Tibial nerve (tissue), 4 donors: ENCODE measurements at regions not wholly inside any gene's neighbourhood (a gene's known extent, or its start where the extent isn't known, plus 50 kb on each side); places are given as distances from the start of the nearest gene placed in this dataset.

Source experiments
- DNase-seq, 2 donors: peaks; one replicate each; pipeline ENCODE4 v3.0.0-alpha.2; 2019; ENCODE audit warnings: low spot score in 2 of 2
- H3K27ac ChIP-seq, 4 donors: fragments of 200-600 bp; sonication (generic) in 3 of 4; one replicate each; pipeline ENCODE4 v1.5.1; 2017 to 2019; ENCODE audit warnings: mild to moderate bottlenecking in 1 of 4
- H3K27me3 ChIP-seq, 2 donors: fragments of 200-600 bp; sonication (generic) in 1 of 2; one replicate each; pipeline versions ENCODE4 v1.5.1 to v1.6.0; 2017 to 2019
- H3K36me3 ChIP-seq, 3 donors: fragments of 200-600 bp; sonication (generic); one replicate each; pipeline ENCODE4 v1.5.1; 2018 to 2019
- H3K4me1 ChIP-seq, 4 donors: fragments of 200-600 bp; sonication (generic) in 3 of 4; one replicate each; pipeline ENCODE4 v1.5.1; 2017 to 2019
- H3K4me3 ChIP-seq, 4 donors: fragments of 200-600 bp; sonication (generic) in 3 of 4; one replicate each; pipeline ENCODE4 v1.5.1; 2017 to 2019; ENCODE audit warnings: mild to moderate bottlenecking in 1 of 4, moderate library complexity in 1 of 4
- H3K9me3 ChIP-seq, 4 donors: fragments of 200-600 bp; sonication (generic) in 3 of 4; one replicate each; pipeline ENCODE4 v1.5.1; 2017 to 2019
- CTCF ChIP-seq, 5 experiments: fragments of 200-600 bp in 3 of 5; fragments of 450-650 bp in 2 of 5; sonication (generic) in 3 of 5; IDR thresholded peaks; one replicate each; pipeline ENCODE4 v1.5.1; 2016 to 2019; ENCODE audit warnings: antibody characterized with exemption in 5 of 5, mild to moderate bottlenecking in 3 of 5, moderate library complexity in 2 of 5
- EP300 ChIP-seq, 2 donors: sonication (generic); formaldehyde crosslinking; IDR thresholded peaks; one replicate each; pipeline ENCODE4 v1.6.1; 2017; ENCODE audit warnings: antibody characterized with exemption in 2 of 2, mild to moderate bottlenecking in 1 of 2
- POLR2A ChIP-seq, 2 donors: fragments of 450-650 bp; IDR thresholded peaks; one replicate each; pipeline ENCODE4 v1.6.1; 2017; ENCODE audit warnings: antibody characterized with exemption in 2 of 2, mild to moderate bottlenecking in 2 of 2, moderate library complexity in 2 of 2
- WGBS, 2 donors: methylation state at CpG; one replicate each; pipeline ENCODE4 v1.1.5; 2018; 5-methylcytosine and 5-hydroxymethylcytosine counted together

- H3K4me1 ChIP-seq: peaks cover 0 to 28% (median 0%) of the 10 kb centered on the region in 4 donors
- H3K9me3 ChIP-seq: peaks cover 0 to 21% (median 4%) of the 10 kb centered on the region in 4 donors
- H3K27ac ChIP-seq: peak overlapping the region; percentile 11 to 80 (median 47)
- no peaks in the 10 kb centered on the region for H3K27me3 ChIP-seq
- no peak for DNase-seq
- no peak overlapping the region for H3K4me3 ChIP-seq
- TF ChIP-seq CTCF (IDR thresholded peaks at IDR 0.05) (no peak), POLR2A (IDR thresholded peaks at IDR 0.05) (no peak), EP300 (IDR thresholded peaks at IDR 0.05) (no peak)
- H3K36me3 ChIP-seq: no peaks in the 10 kb centered on the region
Measured at GRCh38 chr6:140538926-140539325, 1164.5 kb upstream of the CITED2 start.

GRCh38 chr6:140537834-140538705 lies 1163.6 kb upstream of the CITED2 start:
- peaks cover 0 to 21% (median 4%) of the 10 kb centered on the region in 4 donors for H3K9me3 ChIP-seq
- H3K36me3 ChIP-seq: no peaks in the 10 kb centered on the region
- TF ChIP-seq EP300 (IDR thresholded peaks at IDR 0.05): peak in 1 of 2 donors; percentile 57
- TF ChIP-seq POLR2A (IDR thresholded peaks at IDR 0.05): no peak
- TF ChIP-seq CTCF (IDR thresholded peaks at IDR 0.05): no peak
- peak in 1 of 2 donors; percentile 10 for DNase-seq
- WGBS, 2 donors: 8 to 12% methylated on average over 8 of the region's 8 CpGs
- H3K27me3 ChIP-seq: no peaks in the 10 kb centered on the region
- H3K4me1 ChIP-seq: peaks cover 0 to 28% (median 0%) of the 10 kb centered on the region in 4 donors
- peak overlapping the region; percentile 11 to 80 (median 59) for H3K27ac ChIP-seq
- peak overlapping the region in 1 of 4 donors; percentile 6 for H3K4me3 ChIP-seq

GRCh38 chr6:140537211-140537610 lies 1162.8 kb upstream of the CITED2 start:
- no peak for TF ChIP-seq EP300 (IDR thresholded peaks at IDR 0.05)
- TF ChIP-seq POLR2A (IDR thresholded peaks at IDR 0.05): no peak
- no peak for TF ChIP-seq CTCF (IDR thresholded peaks at IDR 0.05)
- Histone ChIP-seq H3K9me3 (peaks cover 0 to 21% (median 4%) of the 10 kb centered on the region in 4 donors), H3K4me1 (peaks cover 0 to 28% (median 0%) of the 10 kb centered on the region in 4 donors), H3K27me3 (no peaks in the 10 kb centered on the region), H3K36me3 (no peaks in the 10 kb centered on the region), H3K27ac (peak overlapping the region in 3 of 4 donors; percentile 55 to 80 (median 63)), H3K4me3 (no peak overlapping the region)
- DNase-seq: no peak
- WGBS, 2 donors: 21 to 33% methylated on average over 3 of the region's 3 CpGs

- no peaks in the 10 kb centered on the region for H3K36me3 ChIP-seq
- 95 to 100% methylated on average over 1 of the region's 1 CpG for WGBS, 2 donors
- DNase-seq: no peak
- H3K4me3 ChIP-seq: no peak overlapping the region
- peaks cover 0 to 22% (median 0%) of the 10 kb centered on the region in 4 donors for H3K4me1 ChIP-seq
- peaks cover 0 to 21% (median 4%) of the 10 kb centered on the region in 4 donors for H3K9me3 ChIP-seq
- no peak for TF ChIP-seq EP300 (IDR thresholded peaks at IDR 0.05)
- no peak for TF ChIP-seq CTCF (IDR thresholded peaks at IDR 0.05)
- no peak for TF ChIP-seq POLR2A (IDR thresholded peaks at IDR 0.05)
- no peak overlapping the region for H3K27ac ChIP-seq
- no peaks in the 10 kb centered on the region for H3K27me3 ChIP-seq
Measured at GRCh38 chr6:140535511-140535910, 1161.1 kb upstream of the CITED2 start.

DNA sequence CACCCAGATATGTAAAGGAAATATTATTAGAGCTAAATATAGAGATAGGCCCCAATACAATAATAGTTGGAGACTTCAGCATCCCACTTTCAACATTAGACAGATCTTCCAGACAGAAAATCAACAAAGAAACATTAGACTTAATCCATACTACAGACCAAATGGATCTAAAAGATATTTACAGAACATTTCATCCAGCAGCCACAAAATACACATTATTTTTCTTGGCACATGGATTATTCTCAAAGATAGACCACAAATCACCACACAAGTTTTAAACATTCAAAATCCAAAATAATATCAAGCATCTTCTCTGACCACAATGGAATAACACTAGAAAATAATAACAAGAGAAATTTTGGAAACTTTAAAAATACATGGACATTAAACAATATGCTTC lies 1159.1 kb upstream of the CITED2 start:
- no peak overlapping the region for H3K4me3 ChIP-seq
- no peaks in the 10 kb centered on the region for H3K27me3 ChIP-seq
- no peak for DNase-seq
- peaks cover 0 to 16% (median 0%) of the 10 kb centered on the region in 4 donors for H3K4me1 ChIP-seq
- TF ChIP-seq POLR2A (IDR thresholded peaks at IDR 0.05) (no peak), EP300 (IDR thresholded peaks at IDR 0.05) (no peak), CTCF (IDR thresholded peaks at IDR 0.05) (no peak)
- peaks cover 0 to 21% (median 4%) of the 10 kb centered on the region in 4 donors for H3K9me3 ChIP-seq
- no peaks in the 10 kb centered on the region for H3K36me3 ChIP-seq
- no peak overlapping the region for H3K27ac ChIP-seq
